Endothelial cell of umbilical vein (primary cell): ENCODE measurements at regions not wholly inside any gene's neighbourhood (a gene's known extent, or its start where the extent isn't known, plus 50 kb on each side); places are given as distances from the start of the nearest gene placed in this dataset.

Experiments used
- BruUV-seq: library from RNA; stranded (reverse); fragments of 400-500 nt; replicated peaks from 2 replicates; lab custom pipeline; 2021; lab: Mats Ljungman, UMichigan
- CTCF ChIA-PET: fragments of 300-600, 350-600 bp; sonication (Branson Sonifier 250); formaldehyde crosslinking; loops from one replicate; lab custom pipeline; 2021; ENCODE audit warnings: antibody characterized with exemption, inconsistent platforms; lab: Charles Lee
- POLR2A ChIA-PET: fragments of 300-600, 350-600 bp; sonication (Branson Sonifier 250); formaldehyde crosslinking; loops from one replicate; lab custom pipeline; 2021; ENCODE audit warnings: antibody characterized with exemption, inconsistent platforms; lab: Charles Lee
- DNase-seq: peaks from one replicate; pipeline ENCODE4 v3.0.0-alpha.2; 2011; ENCODE audit warnings: low read depth, low spot score
- FAIRE-seq: peaks from 2 replicates; lab custom pipeline; 2011; peaks lifted over from hg19 to GRCh38; lab: Jason Lieb, UNC
- H2AFZ ChIP-seq: 2 replicates; pipeline ENCODE4 v1.6.0; 2012; ENCODE audit warnings: low read depth, low read length, control low read depth, inconsistent platforms
- H3K27ac ChIP-seq: 2 replicates; pipeline ENCODE4 v1.5.1; 2011; ENCODE audit warnings: low read depth, mild to moderate bottlenecking, control low read depth, low read length, moderate library complexity; ENCODE audit not compliant: insufficient read depth
- H3K27me3 ChIP-seq, 2 experiments: 2 replicates each; pipeline versions ENCODE4 v1.6.0 to v1.6.1; 2011; ENCODE audit warnings: low read length in 2 of 2, mixed read lengths in 1 of 2; ENCODE audit not compliant: control insufficient read depth in 2 of 2, insufficient read depth in 2 of 2
- H3K36me3 ChIP-seq, 2 experiments: 2 replicates in 1 of 2; 3 replicates in 1 of 2; pipeline ENCODE4 v1.5.1; 2011; ENCODE audit warnings: low read length in 2 of 2, mild to moderate bottlenecking in 1 of 2, moderate library complexity in 1 of 2; ENCODE audit not compliant: control insufficient read depth in 2 of 2, insufficient read depth in 2 of 2; ENCODE audit errors: extremely low read depth in 1 of 2
- H3K4me1 ChIP-seq: 3 replicates; pipeline ENCODE4 v1.5.1; 2011; ENCODE audit warnings: mild to moderate bottlenecking, low read length; ENCODE audit not compliant: control insufficient read depth, insufficient read depth; ENCODE audit errors: extremely low read depth
- H3K4me2 ChIP-seq: 2 replicates; pipeline ENCODE4 v1.6.1; 2011; ENCODE audit warnings: low read length, control low read depth, mixed read lengths; ENCODE audit not compliant: insufficient read depth
- H3K4me3 ChIP-seq, 3 experiments: fragments of 200-600 bp in 1 of 3; sonication (generic), shearing (Covaris generic) in 1 of 3; replicated peaks in 1 of 3; 2 replicates each; pipeline ENCODE4 v1.5.1; 2011 to 2016; ENCODE audit warnings: control low read depth in 3 of 3, low read length in 3 of 3, mild to moderate bottlenecking in 2 of 3, inconsistent platforms in 1 of 3, low read depth in 1 of 3, moderate library complexity in 1 of 3; ENCODE audit not compliant: insufficient read depth in 1 of 3
- H3K79me2 ChIP-seq: 2 replicates; pipeline ENCODE4 v1.6.0; 2012; ENCODE audit warnings: low read length, inconsistent platforms; ENCODE audit not compliant: control insufficient read depth, insufficient read depth
- H3K9ac ChIP-seq: replicated peaks from 2 replicates; pipeline ENCODE3; 2011; ENCODE audit warnings: low read length, control low read depth; ENCODE audit not compliant: insufficient read depth; ENCODE audit errors: extremely low read depth
- H3K9me1 ChIP-seq: replicated peaks from 3 replicates; pipeline ENCODE4 v1.6.0; 2011; ENCODE audit warnings: mild to moderate bottlenecking, low read length; ENCODE audit not compliant: control insufficient read depth, insufficient read depth; ENCODE audit errors: extremely low read depth
- H3K9me3 ChIP-seq: replicated peaks from 2 replicates; pipeline ENCODE4 v1.5.1; 2012; ENCODE audit warnings: low read length, inconsistent platforms; ENCODE audit not compliant: control insufficient read depth, insufficient read depth
- H4K20me1 ChIP-seq: replicated peaks from 2 replicates; pipeline ENCODE3; 2011; ENCODE audit warnings: mild to moderate bottlenecking, low read length; ENCODE audit not compliant: control insufficient read depth, insufficient read depth; ENCODE audit errors: extremely low read depth
- EZH2 ChIP-seq: IDR thresholded peaks from 2 replicates; pipeline ENCODE4 v1.6.1; 2012; ENCODE audit warnings: borderline replicate concordance, low read depth, mild to moderate bottlenecking, moderate library complexity, low read length, inconsistent platforms; ENCODE audit not compliant: severe bottlenecking
- FOS ChIP-seq: IDR thresholded peaks from 2 replicates; pipeline ENCODE4 v1.6.1; 2011; ENCODE audit warnings: mild to moderate bottlenecking, low read length, moderate library complexity, borderline replicate concordance; ENCODE audit not compliant: insufficient read depth
- GATA2 ChIP-seq: IDR thresholded peaks from 2 replicates; pipeline ENCODE4 v1.7.0; 2011; ENCODE audit warnings: low read depth, mild to moderate bottlenecking, moderate library complexity, mixed read lengths, low read length; ENCODE audit not compliant: insufficient read length, insufficient read depth
- JUN ChIP-seq: IDR thresholded peaks from 2 replicates; pipeline ENCODE4 v1.6.1; 2011; ENCODE audit warnings: borderline replicate concordance, low read depth; ENCODE audit not compliant: insufficient read length, insufficient read depth
- MYC ChIP-seq: IDR thresholded peaks from one replicate; pipeline ENCODE4 v1.6.1; 2011; ENCODE audit warnings: mild to moderate bottlenecking, low read depth, low read length
- POLR2A ChIP-seq: IDR thresholded peaks from 2 replicates; pipeline ENCODE4 v1.6.1; 2012; ENCODE audit warnings: low read depth, mild to moderate bottlenecking, control low read depth, low read length
- POLR2AphosphoS5 ChIP-seq: IDR thresholded peaks from 2 replicates; pipeline ENCODE4 v1.6.1; 2012; ENCODE audit warnings: low read depth, mild to moderate bottlenecking, control low read depth, low read length, moderate library complexity; ENCODE audit not compliant: insufficient read depth
- dilution Hi-C: fragments of 300-500 bp; cut with MboI; formaldehyde crosslinking; loops from one replicate; pipeline ENCODE4 v1.15.0; 2019; ENCODE audit warnings: low sequenced_read_pairs; ENCODE audit not compliant: extremely low pct_ligation_motif_present
- intact Hi-C: fragments of 100-400 bp; cut with micrococcal nuclease; formaldehyde crosslinking; loops from one replicate; pipeline ENCODE4 v1.10.0; 2022
- TF ChIP-seq, protein P1 (sequence below), 2 donors: IDR thresholded peaks; 1 replicate in 1 of 2; 2 replicates in 1 of 2; pipeline ENCODE4 v1.5.1; 2011; ENCODE audit warnings: low read length in 2 of 2, mild to moderate bottlenecking in 2 of 2, moderate library complexity in 2 of 2, control low read depth in 1 of 2, inconsistent platforms in 1 of 2, low read depth in 1 of 2; ENCODE audit not compliant: insufficient read depth in 1 of 2; ENCODE audit errors: extremely low read depth in 1 of 2
- TF ChIP-seq, protein P2 (sequence below): IDR thresholded peaks from 2 replicates; pipeline ENCODE4 v1.6.1; 2011; ENCODE audit not compliant: insufficient read depth, insufficient read length

DNA sequence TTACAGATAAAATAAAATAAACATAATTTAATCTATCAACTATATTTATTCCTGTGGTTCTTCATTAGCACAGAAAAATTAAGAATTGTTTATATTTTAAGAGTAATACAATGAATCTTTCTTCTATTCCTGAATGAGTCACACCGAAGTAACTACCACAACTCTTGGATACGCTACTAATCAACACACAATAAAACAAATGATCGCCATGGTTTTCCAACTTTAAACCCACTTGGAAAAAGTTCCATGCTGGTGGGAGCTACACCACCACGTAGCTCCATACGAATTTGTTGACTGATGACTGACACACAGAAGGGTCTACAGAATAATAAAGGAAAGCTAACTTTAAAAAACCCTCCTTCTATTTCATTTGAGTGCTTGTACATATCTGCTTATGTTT is 135.8 kb upstream of the NEDD9 start:
- no TSS peak for BruUV-seq

DNA sequence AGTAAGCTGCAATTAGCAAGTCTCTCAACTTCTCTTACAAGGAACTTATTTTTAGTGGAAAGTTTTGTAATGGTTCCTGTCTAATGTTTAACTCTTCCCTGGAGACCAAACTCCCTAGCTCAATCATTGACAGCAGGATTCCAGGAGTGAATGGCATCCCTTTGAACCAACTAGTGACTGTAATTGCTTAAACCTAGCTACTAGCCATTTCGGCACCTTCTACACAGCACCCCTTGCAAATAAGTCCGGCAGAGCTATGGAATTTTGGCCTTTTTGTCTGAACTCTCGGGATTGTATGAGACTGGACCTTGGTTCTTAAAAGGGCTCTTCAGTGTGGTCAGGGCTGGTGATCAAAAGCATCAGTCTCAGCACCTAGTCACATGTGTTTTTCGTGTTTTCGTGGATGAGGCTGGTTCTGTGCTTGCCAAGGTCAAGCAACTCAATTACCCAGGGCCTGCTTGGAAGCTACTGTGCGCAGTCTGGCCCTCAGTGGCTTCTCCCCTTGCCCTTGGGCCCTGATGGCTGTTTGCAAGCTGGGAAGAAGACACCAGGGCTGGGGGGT is 135.3 kb upstream of the NEDD9 start:
- dilution Hi-C loops (no loop called here), intact Hi-C loops (loop anchor here (1.0 to 5.0 kb wide), 3 partner anchors 60 to 149 kb away; no protein-coding TSS in a partner anchor)
- no peak for TF ChIP-seq POLR2A
- TF ChIP-seq, protein P1, sequence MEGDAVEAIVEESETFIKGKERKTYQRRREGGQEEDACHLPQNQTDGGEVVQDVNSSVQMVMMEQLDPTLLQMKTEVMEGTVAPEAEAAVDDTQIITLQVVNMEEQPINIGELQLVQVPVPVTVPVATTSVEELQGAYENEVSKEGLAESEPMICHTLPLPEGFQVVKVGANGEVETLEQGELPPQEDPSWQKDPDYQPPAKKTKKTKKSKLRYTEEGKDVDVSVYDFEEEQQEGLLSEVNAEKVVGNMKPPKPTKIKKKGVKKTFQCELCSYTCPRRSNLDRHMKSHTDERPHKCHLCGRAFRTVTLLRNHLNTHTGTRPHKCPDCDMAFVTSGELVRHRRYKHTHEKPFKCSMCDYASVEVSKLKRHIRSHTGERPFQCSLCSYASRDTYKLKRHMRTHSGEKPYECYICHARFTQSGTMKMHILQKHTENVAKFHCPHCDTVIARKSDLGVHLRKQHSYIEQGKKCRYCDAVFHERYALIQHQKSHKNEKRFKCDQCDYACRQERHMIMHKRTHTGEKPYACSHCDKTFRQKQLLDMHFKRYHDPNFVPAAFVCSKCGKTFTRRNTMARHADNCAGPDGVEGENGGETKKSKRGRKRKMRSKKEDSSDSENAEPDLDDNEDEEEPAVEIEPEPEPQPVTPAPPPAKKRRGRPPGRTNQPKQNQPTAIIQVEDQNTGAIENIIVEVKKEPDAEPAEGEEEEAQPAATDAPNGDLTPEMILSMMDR (IDR thresholded peaks at IDR 0.05; ENCODE audit: extremely low read depth in 1 of 2, insufficient read depth in 1 of 2, low read depth in 1 of 2, low read length in 2 of 2): no peak
- no peak for TF ChIP-seq JUN
- TF ChIP-seq, protein P2, sequence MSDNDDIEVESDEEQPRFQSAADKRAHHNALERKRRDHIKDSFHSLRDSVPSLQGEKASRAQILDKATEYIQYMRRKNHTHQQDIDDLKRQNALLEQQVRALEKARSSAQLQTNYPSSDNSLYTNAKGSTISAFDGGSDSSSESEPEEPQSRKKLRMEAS: no peak
- TF ChIP-seq FOS: no peak
- TF ChIP-seq MYC: no peak
- no peak for TF ChIP-seq POLR2AphosphoS5
- no peak for TF ChIP-seq GATA2
- TF ChIP-seq EZH2: no peak
- H3K27me3 ChIP-seq: no peaks in the 10 kb centered on the region
- H3K9ac ChIP-seq: peak overlapping the region; percentile 18
- ChIA-PET CTCF (interaction anchor here (1.4 kb wide), 1 partner anchor 14 kb away, joined by 3 read pairs; no protein-coding TSS in a partner anchor), POLR2A (interaction anchor here (1.2 kb wide), 1 partner anchor 14 kb away, joined by 5 read pairs; no protein-coding TSS in a partner anchor)
- peak; percentile 8 for FAIRE-seq
- no peak for DNase-seq
- H3K27ac ChIP-seq: peak overlapping the region; percentile 58
- peaks cover 51% of the 10 kb centered on the region for H3K4me1 ChIP-seq
- H3K9me3 ChIP-seq: no peaks in the 10 kb centered on the region
- peak overlapping the region; percentile 5 for H2AFZ ChIP-seq
- TSS peak; percentile 42 for BruUV-seq
- no peaks in the 10 kb centered on the region for H3K36me3 ChIP-seq
- H3K79me2 ChIP-seq: no peaks in the 10 kb centered on the region
- no peaks in the 10 kb centered on the region for H3K9me1 ChIP-seq
- H3K4me2 ChIP-seq: no peak overlapping the region
- no peak overlapping the region for H3K4me3 ChIP-seq
- no peaks in the 10 kb centered on the region for H4K20me1 ChIP-seq

More for the DNA sequence above, 135.8 kb upstream of the NEDD9 start:
- FAIRE-seq (no peak), DNase-seq (peak; percentile 14)
- H2AFZ ChIP-seq: no peak overlapping the region
- no peaks in the 10 kb centered on the region for H3K27me3 ChIP-seq
- H3K4me1 ChIP-seq: peaks cover 51% of the 10 kb centered on the region
- POLR2A ChIA-PET: no interaction called here
- H4K20me1 ChIP-seq: no peaks in the 10 kb centered on the region
- no peaks in the 10 kb centered on the region for H3K9me3 ChIP-seq
- H3K9me1 ChIP-seq: no peaks in the 10 kb centered on the region
- H3K27ac ChIP-seq: peak overlapping the region; percentile 58
- no peaks in the 10 kb centered on the region for H3K36me3 ChIP-seq
- H3K79me2 ChIP-seq: no peaks in the 10 kb centered on the region
- TF ChIP-seq JUN: peak; percentile 35
- no peak for TF ChIP-seq FOS
- H3K4me2 ChIP-seq: no peak overlapping the region
- H3K9ac ChIP-seq: no peak overlapping the region
- H3K4me3 ChIP-seq: no peak overlapping the region
- CTCF ChIA-PET: no interaction called here
- intact Hi-C loops (loop anchor here (5.0 kb wide), 1 partner anchor 59 kb away; no protein-coding TSS in a partner anchor), dilution Hi-C loops (no loop called here)
